ENCODE measurements at regions not wholly inside any gene's neighbourhood (a gene's known extent, or its start where the extent isn't known, plus 50 kb on each side); places are given as distances from the start of the nearest gene placed in this dataset.
"Not testable (repeated sequence)": the region's sequence is repeated elsewhere in the genome, so short reads cannot be mapped to it uniquely, and the experiment has no call there.

DNA sequence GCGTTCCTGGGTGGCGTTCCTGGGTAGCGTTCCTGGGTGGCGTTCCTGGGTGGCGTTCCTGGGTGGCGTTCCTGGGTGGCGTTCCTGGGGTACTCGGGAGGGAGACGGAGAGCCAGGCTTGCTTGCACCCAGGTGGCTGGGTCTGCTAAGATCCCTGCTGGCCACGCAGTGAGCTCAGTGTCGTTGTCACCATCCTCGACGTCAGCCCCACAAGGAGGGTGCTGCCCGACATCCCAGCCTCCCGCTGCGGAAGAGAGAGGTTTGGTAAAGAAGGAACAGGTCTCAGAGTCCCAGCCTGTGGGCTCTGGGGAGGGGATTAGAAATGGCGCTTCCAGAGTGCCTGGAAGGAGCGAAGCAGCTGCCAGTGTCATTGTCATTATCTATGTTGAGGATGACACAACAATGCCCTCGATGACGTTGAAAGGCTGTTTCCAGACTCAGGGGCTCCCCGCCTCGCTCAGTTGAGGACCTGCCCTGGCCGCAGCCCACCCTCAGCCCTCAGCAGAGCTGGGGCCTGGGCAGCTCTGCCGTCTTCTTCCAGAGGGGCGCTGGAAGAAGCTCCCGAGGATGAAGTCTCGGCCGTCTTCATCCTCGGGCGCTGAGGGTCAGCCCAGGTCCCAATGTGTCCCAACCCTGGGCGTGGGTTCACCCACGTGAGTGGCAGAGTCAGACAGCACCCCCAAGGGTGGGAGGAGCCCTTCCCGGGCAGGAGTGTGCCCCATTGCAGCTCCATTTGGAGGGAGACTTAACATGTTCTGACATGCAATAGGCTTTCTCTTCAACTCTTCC, 328.8 kb downstream of the ADGRD1 start:
- no peak for ATAC-seq
- DNase-seq = no peak
- intact Hi-C loops (cut with micrococcal nuclease) = no loop called here

DNA sequence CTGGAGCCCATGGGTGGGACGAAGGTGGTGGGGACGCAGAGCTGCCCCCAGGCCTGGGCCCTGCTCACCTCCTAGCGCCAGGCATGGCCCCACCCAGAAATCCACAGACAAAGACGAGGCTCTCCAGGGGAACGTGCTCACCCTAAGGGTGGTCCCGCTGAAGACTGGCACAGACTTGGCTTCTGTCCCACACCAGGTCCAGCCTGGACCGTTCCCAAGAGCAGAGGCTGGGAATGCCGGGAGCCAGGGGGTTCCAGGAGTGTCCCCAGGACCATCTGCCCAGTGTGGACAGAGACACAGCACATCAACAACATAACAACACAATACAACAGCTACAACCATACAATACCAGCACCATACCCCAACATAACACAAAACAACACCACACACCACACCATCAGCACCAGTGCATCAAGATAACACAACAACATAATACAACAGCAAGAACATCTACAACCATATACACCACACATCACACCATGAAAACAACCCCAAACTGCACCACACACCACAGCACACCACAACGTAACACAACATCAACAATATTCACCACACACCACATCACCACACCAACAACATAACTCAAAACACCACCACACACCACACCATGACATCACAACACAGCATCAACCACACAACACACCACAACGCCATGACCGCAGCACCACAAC, 329.6 kb downstream of the ADGRD1 start:
- no peak for DNase-seq
- intact Hi-C loops (cut with micrococcal nuclease) = no loop called here
- ATAC-seq = no peak

DNA sequence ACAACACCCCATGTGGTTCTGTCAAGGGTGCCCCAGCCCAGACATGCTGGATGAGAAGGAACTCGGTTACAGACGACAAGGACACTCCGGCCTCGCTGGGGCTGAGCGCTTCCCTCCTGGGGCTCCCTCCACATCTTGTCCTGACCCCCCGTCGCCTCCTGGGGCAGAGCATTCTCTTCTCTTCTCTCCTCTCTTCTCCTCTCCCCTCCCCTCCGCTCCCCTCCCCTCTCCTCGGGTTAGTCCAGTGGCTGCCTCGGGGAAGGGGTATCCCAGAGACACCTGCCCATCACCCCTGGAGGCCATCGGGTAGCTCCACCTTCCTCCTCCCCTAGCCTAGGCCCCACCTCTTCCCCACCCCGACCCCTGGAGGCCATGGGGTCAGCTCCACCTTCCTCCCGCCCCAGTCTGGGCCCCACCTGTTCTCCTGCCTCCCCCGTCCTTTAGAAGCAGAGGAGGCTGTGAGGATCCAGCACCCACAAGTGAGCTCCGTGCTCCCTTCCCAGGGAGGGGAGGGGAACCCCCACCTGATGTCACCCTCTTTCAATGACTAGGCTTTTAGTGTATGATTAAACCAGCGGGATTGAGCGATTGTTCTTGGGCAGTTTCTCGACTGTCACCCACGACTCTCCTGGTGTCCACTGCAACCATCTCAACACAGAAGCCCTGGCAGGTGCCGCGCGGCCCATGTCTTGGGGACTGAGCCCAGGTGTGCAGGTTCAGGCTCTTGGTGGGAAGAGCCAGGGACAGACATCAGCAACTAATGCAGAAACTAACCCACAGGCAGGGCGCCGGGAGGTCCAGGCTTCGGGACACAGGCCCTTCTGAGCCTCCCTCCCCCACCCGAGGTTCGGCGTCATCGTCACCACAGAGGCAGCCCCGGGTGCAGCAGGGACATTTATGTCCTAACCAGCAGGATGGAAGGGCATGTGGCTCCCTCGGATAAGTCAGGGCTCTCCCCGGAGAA, 330.4 kb downstream of the ADGRD1 start:
- intact Hi-C loops (cut with micrococcal nuclease); ATAC-seq: not testable (repeated sequence)
- peak; percentile 6 for DNase-seq

DNA sequence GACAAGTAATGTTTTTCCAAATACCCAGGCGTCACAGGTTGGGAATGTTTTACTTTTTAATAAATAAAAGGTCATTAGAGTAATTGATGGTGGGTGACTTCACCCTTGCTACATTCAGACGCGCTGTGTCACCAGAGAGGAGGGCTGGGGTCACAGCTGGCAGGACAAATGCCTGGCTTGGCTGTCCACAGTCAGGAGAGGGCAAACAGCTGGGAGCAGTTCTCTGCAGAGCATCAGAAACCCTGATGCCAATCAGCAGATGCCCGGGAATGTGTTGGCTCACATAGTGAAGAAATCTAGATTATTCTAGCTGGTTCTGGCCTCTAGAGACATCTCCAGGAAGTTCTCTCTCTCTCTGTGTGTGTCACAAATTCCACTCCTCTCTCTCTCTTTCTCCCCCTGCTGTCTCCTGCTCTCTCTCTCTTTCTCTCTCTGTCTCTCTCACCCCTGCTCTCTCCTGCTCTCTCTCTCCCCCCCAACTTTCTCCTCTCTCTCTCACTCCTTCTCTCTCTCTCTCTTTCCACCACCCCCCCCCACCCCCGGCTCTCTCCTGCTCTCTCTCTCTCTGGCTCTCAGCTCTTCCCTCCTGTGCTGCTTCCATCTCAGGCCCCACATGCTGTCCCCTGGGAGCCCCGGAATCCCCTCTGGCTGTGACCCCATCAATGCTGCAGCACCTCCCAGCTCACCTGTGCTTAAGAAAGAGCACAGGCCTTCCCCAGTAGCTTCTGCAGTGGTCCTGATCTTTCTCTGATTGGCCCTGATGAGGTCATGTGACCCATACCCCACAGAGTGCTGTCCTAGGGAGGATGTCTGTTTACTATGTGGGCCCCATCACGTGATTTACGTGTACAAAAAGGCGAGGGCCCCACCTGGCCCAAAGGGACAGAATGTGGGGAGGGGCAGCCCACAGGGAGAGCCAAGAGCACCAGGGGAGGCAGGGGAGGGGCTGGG, 331.5 kb downstream of the ADGRD1 start:
- ATAC-seq; intact Hi-C loops (cut with micrococcal nuclease): not testable (repeated sequence)
- DNase-seq = peak; percentile 10

DNA sequence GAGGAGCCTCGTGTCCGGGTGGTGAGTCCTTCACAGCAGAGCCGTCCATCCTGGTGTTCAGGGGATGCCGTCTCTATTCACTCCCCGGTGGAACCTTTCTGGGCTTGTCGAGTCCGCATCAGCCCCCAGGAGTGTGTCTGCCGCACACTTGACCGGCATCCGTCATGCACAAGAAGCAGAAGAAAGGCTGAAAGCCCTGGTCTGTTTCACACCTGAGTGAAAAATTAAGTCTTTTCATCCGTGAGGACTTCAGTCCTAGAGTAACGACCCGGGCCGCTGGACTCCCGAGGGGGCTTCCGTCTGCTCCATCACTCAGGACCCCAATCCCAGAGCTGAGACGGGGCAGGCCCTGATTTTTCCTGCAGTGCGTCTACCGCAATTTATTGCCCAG, 332.2 kb downstream of the ADGRD1 start:
- intact Hi-C loops (cut with micrococcal nuclease); ATAC-seq: not testable (repeated sequence)
- peak; percentile 5 for DNase-seq

DNA sequence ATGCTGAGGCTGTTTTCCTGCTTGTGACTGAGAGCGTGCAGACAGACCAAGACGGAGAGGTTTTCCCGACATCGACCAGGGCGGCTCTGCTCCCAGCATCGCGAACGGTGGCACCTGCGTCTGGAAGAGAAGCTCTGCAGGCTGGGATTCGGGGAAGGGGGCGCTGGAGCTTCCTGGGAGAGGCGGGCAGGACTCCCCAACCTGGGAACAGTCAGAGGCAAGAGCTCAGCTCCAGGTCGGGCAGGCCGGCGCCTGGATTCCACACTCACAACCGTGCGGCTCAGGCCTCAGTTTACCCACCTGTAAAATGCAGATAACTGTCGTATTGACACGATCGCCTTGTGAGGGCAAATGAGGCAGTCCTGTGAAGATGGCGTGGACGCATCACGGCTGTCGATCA, 332.6 kb downstream of the ADGRD1 start:
- not testable (repeated sequence) for ATAC-seq

DNA sequence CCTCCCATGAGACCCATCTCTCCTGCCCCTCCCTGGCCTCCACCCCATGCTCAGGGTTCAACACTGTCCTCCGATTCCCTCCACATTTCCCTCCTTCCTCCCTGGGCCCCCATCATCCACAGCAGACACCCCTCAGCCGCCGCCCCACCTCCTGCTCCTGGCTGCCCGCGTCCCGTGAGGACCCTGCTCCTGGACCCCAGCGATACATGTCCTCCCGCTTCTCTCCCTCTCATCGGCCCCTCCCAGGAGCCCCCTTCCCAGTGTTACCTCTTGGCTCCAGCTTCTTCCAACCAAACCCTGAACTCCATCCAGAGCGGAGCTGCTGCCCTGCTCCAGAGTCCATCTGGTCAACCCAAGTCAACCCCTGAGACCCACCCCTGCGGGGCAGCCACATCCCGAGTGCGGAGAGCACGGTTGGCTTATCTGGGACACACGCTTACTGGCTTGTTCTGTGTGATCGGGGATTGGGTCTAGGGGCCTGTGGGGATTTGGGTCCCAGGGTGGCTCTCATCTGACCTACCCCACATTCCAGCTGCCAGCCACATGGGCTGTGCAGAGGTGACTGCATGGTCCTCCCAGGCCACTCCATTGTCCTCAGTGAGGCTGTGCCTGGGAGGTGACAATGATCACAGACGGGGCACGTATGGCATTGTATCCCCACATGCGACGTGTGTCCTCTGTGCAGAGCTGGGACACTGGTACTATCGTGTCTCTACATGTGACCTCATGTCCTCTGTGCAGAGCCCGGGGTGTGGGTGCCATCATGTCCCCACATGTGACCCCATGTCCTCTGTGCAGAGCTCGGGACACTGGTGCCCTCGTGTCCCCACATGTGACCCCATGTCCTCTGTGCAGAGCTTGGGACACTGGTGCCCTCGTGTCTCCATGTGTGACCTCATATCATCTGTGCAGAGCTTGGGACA, 333.6 kb downstream of the ADGRD1 start:
- DNase-seq = peak; percentile 19
- intact Hi-C loops (cut with micrococcal nuclease) = no loop called here
- no peak for ATAC-seq

More for the DNA sequence above, 332.6 kb downstream of the ADGRD1 start:
- peak; percentile 7 for DNase-seq
- intact Hi-C loops (cut with micrococcal nuclease) = not testable (repeated sequence)

DNA sequence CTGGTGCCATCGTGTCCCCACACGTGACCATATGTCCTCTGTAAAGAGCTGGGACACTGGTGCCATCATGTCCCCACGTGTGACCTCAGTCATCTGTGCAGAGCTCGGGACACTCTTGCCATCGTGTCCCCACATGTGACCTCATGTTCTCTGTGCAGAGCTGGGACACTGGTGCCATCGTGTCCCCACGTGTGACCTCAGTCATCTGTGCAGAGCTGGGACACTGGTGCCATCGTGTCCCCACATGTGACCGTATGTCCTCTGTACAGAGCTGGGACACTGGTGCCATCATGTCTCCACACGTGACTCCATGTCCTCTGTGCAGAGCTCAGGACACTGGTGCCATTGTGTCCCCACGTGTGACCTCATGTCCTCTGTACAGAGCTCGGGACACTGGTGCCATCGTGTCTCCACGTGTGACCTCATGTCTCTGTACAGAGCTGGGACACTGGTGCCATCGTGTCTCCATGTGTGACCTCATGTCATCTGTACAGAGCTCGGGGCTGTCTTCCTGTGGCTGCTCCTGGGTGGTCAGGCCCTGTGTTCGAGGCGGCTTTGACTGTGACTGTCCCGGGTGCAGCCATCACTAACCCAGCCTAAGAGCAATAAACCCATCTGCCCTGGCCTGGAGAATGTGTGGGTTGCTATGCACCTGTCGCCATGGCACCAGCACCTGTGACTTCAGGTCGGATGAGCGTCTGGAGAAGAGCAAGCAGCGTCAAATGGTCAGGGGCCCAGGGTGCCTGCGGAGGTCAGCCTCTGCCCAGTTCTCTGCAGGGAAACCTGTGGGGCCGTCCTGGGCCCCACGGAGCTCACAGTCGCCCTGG, 334.4 kb downstream of the ADGRD1 start:
- no peak for ATAC-seq
- DNase-seq = peak; percentile 13
- intact Hi-C loops (cut with micrococcal nuclease) = no loop called here

DNA sequence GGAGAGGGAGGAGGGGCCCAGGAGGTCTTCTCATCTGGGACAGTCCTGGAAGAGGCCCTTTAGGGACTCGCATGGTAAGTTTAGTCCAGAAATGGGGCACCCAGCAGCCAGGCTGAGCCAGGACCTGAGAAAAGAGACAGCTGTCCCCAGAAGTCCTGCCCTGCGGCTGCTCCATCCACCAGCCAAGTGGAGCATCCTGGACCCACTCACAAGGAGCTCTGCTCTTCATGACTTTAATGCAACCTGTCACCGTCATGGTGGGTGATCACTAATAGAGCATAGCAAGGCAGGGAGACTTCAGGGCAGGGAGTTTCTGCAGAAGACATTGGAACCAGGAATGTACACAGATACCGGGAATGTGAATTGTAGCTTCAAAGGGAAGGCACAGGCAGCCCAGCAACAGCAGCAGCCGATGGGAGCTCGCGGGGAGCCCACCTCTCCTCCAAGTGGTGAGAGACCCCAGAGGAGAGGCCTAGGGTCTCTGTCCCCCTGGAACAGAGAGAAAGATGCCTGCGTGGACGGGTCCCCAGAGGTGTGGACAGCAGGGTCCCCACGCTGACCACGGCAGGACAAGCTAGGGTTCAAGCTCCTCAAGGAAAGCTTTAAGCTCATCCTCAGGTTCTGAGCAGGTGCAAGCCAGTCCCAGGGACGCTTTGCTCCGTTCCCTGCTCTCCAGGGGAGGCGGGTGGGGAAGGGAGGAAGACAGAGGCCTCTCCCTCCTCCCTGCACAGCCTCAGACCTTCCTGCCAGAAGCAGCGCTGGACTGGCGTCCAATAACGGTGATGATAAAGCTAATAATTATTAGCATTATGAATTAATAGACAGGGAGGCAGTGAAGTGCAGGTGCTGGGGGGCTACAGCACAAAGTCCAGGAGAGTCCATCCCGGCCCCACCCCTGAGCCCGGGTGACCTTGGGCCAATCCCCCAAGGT, 335.3 kb downstream of the ADGRD1 start:
- intact Hi-C loops (cut with micrococcal nuclease); ATAC-seq: not testable (repeated sequence)
- DNase-seq = peak; percentile 7

DNA sequence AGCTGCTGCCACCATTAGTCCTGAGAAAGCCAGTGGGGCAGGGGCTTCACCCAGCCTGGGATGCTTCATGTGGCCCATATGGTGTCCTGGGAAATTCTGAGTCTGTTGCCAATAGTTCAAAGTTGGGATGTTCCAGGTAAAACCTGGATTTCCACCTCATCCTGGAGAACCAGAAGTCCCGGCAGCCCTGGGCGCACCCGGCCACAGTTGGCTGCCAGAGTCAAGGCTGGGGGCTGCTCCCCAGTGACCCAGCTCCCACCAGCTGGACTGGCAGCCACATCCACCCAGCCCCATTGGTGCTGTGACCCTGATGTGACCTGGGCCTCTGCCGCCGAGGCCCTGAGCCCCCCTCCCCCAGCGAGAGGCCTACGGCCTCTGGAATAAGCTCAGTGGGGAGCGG, 336.1 kb downstream of the ADGRD1 start:
- intact Hi-C loops (cut with micrococcal nuclease); ATAC-seq; DNase-seq: not testable (repeated sequence)

DNA sequence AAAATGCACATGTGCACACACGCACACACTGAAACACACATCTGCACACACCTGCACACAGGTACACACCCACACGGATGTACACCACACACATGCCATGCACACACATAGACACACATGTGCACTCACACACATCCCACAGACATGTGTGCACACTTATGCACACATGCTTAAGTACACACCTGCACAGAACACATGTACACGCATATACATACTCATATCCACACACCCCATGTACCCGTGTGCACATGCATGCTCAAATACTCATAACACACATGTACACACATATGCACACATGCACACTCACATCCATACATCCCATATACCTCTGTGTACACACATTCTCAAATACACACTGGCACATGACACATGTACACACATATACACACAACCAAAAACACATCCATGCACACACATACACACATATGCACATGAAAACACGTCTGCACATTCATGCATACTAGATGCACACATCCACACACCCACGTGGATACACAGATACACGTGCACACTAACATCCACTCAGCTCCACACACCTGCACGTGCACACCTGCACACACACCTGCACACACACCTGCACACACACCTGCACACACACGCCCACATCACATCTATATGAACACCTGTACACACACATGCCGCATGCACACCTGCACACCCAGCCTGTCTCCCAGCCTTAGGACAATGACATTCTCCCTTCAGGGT, 336.7 kb downstream of the ADGRD1 start:
- no peak for ATAC-seq
- intact Hi-C loops (cut with micrococcal nuclease) = no loop called here
- peak; percentile 14 for DNase-seq

DNA sequence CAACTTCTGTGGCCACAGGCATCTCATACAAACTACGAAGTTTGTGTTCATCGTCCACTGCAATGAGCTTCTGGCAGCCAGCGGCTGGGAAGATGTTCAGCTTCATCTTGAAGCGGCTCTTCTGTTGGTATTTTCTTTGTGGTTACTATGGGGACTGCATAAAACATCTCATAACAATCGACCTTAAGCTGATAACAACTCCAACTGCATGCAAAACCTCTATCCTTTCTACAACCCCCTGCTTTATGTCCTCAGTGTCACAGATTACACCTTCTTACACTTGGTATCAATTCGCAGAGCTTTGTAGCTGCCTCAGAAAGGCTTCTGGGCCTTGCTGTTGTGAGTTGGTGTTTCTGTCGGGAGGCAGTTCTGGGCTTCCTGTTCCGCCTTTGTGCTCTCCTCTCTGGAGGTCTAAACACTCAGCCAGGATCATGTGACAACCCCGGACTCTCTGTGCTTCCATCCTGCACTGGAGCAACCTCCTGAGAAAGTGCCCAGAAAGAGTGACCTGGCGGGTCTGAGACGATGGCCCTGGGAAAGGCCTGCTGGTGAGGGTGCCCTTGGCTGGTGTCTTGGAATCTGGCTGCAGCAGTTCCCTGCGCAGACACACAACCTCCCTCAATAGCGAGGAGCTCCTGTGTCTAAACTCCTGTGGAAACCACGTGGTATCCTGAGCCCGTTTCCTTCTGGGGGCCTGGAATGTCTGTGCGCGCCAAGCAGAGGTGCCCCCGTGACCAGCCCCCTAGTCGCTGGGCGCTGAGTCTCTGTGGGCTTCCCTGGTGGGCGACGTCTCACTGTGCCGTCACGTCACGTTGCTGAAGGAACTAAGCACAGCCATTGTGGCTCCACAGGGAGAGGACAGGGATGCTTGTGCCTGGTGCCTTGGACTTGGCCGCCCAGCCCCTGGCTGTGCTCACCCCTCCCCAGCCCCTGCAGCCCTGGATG, 339.6 kb downstream of the ADGRD1 start:
- intact Hi-C loops (cut with micrococcal nuclease) = not testable (repeated sequence)

DNA sequence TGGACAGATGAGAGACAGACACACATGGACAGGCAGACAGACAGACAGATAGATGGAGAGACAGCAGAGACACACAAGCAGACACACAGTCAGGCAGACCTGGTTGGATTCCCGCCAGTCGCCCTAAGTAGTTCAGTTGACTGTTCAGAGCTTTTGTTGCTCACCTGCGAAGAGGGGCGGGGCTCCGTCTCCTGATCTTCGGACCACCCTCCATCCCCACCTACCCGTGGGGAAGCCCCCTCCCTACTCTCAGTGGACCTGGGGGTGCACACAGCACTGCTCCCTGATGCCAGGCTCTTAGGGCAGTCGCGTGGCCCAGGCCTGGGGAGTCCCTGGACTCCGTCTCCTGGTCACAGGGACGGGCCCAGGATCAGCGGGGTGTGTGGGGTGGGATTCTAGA, 341.0 kb downstream of the ADGRD1 start:
- DNase-seq = peak; percentile 13
- intact Hi-C loops (cut with micrococcal nuclease); ATAC-seq: not testable (repeated sequence)

More for the DNA sequence above, 339.6 kb downstream of the ADGRD1 start:
- peak; percentile 11 for DNase-seq
- ATAC-seq = not testable (repeated sequence)

DNA sequence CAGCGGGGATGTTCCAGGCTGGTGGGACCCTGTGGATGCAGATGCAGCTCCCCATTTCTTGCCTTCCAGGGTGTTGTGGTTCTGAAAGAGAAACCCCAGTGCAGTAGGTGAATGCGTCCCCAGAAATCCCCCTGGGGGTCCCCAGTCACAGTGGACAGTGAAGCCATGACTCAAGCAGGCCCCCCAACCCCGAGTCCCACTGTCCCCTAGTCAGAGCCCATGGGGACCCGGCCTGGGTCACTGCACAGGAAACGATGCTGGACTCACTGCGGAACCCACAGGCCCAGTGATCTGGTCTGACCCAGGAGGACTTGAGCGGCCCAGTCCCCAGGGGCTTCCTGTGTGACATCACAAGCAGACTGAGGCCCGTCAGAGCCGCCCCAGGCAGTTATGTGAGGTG, 341.4 kb downstream of the ADGRD1 start:
- intact Hi-C loops (cut with micrococcal nuclease); ATAC-seq: not testable (repeated sequence)
- peak; percentile 14 for DNase-seq

All from left ventricle myocardium superior (tissue), 1 donor.